ENCODE measurements at regions not wholly inside any gene's neighbourhood (a gene's known extent, or its start where the extent isn't known, plus 50 kb on each side); places are given as distances from the start of the nearest gene placed in this dataset.

- DNase-seq, result no peak
Measured at GRCh38 chr4:30943356-30943755, 223.2 kb downstream of the PCDH7 start.

DNA sequence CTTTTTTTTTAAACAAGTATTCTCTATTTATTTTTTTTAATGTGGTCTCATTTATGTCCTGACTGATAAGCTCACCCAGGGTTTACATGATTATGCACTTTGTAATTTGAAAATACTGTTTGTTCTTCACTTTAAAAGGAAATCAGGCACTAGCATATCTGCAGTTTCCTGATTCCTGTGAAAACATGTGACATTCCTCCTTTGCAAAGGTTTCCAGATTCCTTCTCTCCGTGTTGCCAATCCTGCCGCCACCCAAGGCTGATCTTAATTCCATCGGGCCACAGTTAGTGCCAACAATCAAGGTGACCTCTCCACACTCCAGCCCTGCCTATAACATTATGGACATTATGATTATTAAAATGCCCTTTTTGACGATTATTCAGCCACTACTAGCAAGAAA, 225.4 kb downstream of the PCDH7 start:
- no peak for DNase-seq

DNA sequence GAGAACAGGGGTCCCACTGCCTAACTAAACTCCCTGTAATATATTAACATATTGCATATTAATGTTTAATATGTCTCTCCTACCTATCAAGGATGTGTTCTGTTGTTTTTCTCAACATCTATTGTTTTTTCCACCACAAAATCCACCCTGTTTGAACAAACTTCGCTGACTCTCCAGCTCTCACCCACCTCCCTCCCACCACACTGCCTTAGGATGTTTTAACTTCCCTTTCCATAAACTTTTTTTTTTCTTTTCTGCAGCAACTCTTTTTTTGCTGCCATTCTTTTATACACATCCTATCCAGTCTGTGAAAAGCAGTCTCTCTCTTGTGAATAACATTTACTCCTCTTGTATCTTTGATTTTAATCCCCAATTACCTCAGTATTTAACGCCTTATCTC, 226.1 kb downstream of the PCDH7 start:
- DNase-seq, result no peak

DNA sequence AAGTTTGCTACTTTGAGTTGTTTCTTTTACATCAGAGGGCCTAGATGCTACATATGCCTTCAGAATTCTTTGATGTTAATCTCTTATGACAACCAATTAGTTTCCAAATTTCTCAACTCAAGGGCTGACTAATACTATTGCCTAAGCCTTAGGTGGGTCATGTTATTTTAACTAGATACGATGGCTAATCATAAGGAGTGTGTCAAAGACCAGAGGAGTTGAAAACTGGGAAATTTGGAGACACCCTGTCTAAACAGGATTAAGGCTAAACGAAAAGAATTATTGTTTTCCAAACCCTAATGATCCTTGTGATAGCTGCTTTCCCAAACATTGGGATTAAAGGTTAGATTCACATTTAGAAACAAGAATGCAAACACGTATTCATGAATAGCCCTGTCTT, 228.5 kb downstream of the PCDH7 start:
- no peak for DNase-seq

DNA sequence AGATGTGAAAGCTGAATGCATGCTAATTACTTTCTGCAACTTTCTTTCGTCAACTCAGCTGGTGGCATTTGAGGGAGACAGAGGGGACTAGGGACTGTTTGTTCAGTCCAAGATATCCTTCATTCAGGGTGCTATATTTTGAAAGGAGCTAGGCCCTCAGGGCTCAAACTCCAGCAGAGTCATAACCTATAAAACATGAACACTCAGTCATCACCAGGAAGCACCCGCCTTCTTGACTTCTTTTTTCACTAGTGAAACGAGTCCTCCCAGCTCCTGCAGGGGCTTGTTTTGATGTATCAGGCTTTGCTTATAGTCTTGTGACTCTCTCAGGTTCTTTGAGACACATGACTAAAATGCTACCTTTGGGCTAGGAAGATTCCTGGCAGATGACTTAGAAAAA, 230.6 kb downstream of the PCDH7 start:
- no peak for DNase-seq

DNA sequence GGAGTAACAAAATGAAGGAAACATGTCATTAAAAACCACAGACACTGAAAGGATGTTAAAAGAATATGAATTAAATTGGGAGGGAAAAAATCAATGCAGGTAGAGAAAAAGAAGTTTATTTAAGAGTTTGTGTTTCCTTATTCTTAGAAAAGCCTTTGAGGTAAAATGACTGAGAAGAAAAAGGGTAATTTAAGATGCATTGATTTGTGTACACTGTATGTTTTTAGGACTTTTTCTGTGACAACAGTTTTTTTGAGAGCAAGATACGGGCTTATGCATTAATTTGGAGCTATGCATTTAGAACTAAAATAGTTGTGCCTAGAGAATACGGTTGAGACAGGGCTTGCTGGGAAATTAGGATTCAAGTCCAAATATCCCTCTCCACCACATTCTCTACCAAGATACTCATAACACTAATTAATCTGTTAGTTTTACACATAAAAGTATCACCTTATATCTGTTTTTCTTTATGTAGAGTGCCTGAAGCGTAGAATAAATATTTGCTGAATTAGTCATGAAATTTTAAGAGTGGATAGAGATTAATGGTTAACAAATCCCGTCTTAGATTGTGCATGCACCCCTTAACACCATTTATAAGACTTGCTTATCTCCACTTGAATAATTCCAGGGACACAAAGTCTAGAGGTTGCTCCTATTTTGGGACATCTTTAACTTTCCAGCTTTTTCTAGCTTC, 232.5 kb downstream of the PCDH7 start:
- DNase-seq, result no peak

DNA sequence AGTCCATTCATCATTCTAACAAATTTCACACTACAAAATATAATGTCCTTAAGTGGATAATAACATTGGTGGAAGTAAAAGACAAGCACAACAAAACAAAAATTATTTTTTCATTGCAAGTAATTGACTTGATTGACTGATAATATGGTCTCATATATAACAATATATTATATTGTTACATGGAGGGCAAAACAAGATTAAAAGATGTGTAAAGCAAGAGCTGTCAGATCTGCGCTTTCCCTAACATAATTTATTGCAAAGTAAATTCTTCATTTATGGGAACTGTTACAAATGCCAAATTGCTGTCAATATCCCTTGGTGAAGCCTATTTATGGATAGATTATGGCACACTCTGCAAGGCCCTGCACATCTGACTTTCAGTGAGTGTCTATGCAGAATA, 233.6 kb downstream of the PCDH7 start:
- DNase-seq, result no peak

DNA sequence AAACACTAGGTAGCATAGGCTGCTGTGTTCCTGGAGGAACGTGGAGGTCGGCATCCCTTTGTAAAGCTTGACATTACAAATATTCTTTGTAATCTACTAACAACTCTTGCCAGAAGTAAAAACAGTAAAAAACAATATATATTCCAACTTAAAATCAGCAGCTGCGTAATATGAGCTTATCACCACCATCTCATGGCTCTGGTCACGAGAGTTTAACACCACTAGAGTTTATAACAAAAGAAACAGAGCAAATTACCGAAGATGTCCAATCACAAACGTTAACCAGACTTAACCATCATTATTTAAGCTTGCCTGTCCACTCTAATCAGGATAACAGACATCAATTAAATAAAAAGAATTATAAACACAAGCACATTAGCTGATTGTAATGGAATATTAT, 236.7 kb downstream of the PCDH7 start:
- DNase-seq, result no peak

DNA sequence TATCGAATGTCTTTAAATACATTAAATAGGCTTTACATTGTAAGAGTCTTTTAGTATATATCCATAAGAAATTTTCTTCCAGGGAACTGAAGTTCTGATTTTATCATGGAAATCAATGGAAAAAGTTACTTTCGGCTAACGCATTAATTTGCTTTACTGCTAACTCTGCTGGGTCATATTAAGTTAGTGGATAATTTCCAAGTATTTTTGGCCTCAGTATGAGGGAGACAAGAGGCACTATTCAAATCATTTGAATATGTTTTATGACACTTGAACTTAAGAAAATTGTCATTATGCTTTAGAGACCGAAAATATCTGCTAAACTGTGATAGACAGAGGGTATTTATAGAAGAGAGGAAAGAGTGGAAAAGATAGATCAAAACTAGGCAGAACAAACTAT, 237.5 kb downstream of the PCDH7 start:
- DNase-seq, result no peak

DNA sequence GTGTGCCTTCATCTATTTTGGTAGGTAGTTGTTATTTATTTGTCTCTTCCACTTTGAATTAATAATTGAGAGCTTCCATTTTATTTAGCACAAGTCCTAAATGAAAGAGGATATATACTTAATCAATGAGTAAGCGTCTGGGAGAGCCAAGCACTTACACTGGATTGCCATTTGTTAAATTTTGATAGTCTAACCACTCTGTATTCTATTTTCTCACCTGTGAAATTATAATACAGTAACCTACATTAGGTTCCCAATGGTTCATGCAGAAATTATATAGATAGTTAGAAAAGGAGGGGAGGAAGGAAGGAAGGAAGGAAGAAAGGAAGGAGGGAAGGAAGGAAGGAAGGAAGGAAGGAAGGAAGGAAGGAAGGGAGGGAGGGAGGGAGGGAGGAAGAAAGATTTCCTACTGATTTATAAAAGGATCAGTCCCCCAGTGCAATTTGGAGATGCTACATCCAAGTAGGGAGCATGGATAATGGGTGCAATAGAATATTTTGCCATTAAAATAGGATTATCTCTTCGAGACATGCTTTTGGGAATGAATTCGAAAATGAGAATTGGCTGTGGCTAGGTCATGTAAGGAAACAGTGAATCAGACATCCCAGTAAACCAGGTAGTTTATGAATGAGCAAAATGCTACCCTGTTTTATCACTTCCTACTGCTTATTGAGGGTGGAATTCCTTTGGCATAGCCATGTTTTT, 239.8 kb downstream of the PCDH7 start:
- no peak for DNase-seq

DNA sequence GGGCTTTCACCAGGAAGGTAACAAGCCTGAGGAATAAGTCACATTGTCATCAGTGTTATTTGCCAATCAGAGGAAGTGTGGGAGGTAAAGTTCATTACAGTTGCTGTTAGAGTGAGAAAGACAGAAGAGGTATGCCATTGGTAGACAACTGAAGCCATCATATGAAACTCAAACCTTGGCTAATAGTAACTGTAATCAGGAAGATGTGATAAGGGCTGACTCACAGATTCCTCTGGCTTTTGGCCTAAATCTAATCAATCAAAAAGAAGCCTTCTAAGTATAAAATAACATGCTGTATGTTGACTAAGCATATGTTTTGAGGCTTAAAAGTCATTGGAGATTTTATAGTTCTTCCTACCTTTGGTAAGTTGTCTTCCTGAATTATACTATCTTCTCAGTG, 242.8 kb downstream of the PCDH7 start:
- DNase-seq, result no peak

DNA sequence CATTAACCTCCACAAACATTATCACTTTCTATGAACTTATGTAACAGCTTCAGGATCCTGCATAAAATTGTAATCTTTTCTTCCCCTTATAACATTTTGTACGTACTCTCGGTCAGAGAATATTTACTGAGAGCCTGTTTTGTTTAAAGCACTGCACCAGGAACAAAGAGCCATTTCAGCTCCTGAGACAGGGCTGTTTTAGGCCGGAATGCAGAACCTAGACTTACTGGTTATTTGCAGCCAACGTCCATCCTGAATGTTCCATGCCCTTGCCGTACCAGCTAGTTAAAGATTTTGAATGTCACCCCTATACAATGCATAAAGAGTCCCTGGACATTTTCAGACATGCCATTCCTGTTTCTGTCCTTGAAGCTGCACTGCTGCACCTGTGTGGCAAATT, 248.8 kb downstream of the PCDH7 start:
- DNase-seq, result no peak

DNA sequence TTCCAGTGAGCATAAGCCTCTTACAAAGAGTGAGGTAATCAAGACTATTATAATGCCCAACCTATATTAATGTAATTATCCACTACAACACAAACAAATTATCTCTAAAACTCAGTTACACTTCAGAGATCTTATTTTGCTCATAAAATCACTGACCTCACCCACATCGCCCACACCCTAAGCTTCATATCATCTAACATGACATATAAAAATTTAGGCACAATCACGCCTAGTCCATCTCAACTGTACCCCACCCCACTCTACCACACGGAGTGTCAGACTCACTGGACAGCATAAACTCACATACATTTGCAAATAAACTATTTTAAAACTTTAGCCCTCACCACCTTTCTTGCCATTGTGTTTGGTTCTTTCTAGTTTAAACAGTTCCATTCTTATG, 252.4 kb downstream of the PCDH7 start:
- DNase-seq, result no peak

GRCh38 chr4:30973993-30974392, 253.8 kb downstream of the PCDH7 start:
- no peak for DNase-seq

- no peak for DNase-seq
Measured at GRCh38 chr4:30979402-30979801, 259.2 kb downstream of the PCDH7 start.

DNA sequence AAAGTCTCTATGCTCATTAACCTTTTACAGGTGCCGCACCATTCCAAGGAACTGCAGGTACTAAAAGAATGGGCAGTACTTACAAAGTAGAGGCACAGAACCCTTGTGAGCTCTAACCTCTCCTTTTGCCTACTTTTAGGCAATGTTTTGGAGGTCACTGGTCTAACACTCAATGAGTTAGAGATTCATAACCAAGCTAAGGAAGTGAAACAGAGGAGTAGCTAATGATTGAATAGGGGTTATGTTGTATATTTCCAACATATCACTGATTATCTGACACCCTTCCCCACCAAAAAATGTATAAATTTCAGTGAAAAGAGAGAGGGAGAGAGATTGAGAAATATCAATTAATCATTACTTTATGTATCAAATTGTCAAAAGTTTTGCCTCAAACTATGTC, 269.3 kb downstream of the PCDH7 start:
- no peak for DNase-seq

DNA sequence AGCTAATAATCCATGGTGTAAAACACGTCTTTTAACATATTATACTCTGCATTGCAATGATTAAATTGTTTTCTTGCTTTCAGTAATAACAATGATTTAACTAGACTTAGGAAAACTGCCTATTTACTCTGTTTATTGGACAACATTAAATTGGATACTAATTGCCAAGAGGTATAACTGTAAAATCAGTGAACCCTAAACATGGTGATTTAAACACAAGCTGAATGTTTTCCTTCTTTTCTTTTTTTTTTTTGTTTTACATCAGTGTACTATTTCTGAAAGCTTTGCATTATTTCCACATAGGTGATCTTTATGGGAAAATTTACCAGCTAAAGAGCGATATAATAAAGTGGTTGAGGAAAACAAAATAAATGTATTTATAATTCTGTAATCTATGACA, 276.7 kb downstream of the PCDH7 start:
- DNase-seq, result no peak

GRCh38 chr4:31005037-31005436, 284.9 kb downstream of the PCDH7 start:
- no peak for DNase-seq

DNA sequence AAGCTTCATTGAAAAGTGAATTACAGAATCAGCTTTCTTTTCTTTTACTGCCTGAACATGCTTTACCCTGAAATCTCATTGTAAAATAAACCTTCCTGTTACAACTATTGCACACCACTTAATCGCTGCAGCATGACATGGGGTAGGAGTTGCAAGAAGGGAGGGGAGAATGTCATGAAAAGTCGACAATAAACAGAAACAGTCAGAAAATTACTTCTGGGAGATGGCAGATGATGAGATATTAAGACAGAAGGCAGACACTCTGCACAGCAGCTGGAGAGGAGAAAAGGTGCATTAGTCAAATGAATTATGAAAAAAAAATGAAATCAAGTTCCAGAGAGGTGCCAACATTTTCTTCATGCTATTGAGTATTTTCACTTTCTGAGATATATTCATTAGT, 287.7 kb downstream of the PCDH7 start:
- no peak for DNase-seq

GRCh38 chr4:31009926-31010325, 289.8 kb downstream of the PCDH7 start:
- DNase-seq, result no peak

GRCh38 chr4:31015123-31015522, 295.0 kb downstream of the PCDH7 start:
- DNase-seq, result no peak

DNA sequence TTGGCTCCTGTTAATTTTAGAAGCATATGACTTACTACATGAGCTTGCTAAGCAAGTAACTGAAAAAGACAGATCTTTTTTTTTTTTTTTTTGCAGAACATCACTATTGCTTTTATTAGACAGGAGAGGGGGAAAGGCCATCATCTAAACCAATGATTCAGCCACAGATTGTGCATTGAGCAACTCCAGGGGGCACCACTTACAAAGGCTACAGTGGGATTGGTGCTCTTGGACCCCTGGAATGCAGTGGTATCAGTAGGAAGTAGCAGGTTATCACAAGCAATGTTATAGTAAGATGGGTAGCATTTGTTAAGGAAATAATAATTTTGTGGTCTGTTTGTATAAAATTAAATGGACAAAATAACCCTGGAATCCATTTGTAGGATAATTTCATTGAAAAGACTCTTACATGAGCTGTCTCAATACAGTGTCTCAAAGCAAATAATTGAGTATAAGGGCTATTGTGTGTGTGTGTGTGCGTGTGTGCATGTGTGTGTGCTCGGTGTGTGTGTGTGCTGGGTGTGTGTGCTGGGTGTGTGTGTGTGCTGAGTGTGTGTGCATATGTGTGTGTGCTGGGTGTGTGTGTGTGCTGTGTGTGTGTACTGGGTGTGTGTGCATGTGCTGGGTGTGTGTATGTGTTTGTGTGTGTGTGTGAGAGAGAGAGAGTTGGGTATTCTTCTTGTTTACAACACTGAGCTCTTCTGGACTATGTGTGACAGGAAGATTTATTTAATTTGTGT, 296.3 kb downstream of the PCDH7 start:
- no peak for DNase-seq

DNA sequence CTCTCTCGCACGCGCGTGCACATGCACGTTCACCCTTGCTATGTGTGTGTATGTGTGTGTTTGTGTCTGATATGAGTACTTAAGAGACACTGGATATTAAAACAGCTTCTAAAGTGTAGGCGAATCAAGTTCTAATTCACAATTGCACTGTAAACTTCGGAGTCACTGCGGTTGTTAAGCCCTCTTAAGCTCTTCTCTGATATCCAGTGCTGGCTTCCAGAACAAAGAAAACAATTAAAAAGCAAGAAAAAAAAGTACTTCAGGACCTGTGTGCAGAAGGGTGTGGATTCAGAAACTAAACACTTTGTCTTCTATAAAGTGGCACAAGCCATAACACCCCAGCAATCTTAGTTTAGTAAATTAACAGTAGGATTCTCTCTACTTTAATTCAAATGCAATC, 300.2 kb downstream of the PCDH7 start:
- no peak for DNase-seq

- DNase-seq, result no peak
Measured at GRCh38 chr4:31021008-31021407, 300.8 kb downstream of the PCDH7 start.
